ENCODE measurements at regions not wholly inside any gene's neighbourhood (a gene's known extent, or its start where the extent isn't known, plus 50 kb on each side); places are given as distances from the start of the nearest gene placed in this dataset.

DNA sequence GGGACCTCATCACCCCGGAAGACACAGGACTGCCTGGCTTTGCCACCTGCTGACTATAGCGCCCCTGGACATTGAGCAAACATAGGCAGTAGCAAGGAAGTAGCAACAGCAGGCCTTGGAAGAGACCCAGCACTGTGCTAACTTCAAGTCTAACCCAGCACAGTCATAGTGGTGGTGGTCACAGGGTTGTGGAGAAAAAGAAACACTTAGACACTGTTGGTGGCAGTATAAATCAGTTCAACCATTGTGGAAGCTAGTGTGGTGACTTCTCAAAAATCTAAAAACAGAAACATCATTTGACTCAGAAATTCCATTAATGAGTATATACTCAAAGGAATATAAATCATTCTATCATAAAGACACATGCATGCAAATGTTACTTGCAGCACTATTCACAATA, 874.0 kb upstream of the EPHA5 start:
- no peak for TF ChIP-seq CTCF (IDR thresholded peaks at IDR 0.05; ENCODE audit: insufficient read depth, low read length)
- H3K4me3 ChIP-seq (ENCODE audit: low read depth, low read length): no peak overlapping the region
- DNase-seq (ENCODE audit: low read depth): no peak

GRCh38 chr4:66539745-66540144, 869.5 kb upstream of the EPHA5 start:
- TF ChIP-seq CTCF (IDR thresholded peaks at IDR 0.05; ENCODE audit: insufficient read depth, low read length): no peak
- DNase-seq (ENCODE audit: low read depth): peak; percentile 41
- no peak overlapping the region for H3K4me3 ChIP-seq (ENCODE audit: low read depth, low read length)

- no peak overlapping the region for H3K4me3 ChIP-seq (ENCODE audit: low read depth, low read length)
- no peak for DNase-seq (ENCODE audit: low read depth)
- TF ChIP-seq CTCF (IDR thresholded peaks at IDR 0.05; ENCODE audit: insufficient read depth, low read length): no peak
These were observed 854.5 kb upstream of the EPHA5 start for GRCh38 chr4:66524781-66525180.

GRCh38 chr4:66522244-66522643, 852.0 kb upstream of the EPHA5 start:
- DNase-seq (ENCODE audit: low read depth): no peak
- TF ChIP-seq CTCF (IDR thresholded peaks at IDR 0.05; ENCODE audit: insufficient read depth, low read length): no peak
- H3K4me3 ChIP-seq (ENCODE audit: low read depth, low read length): no peak overlapping the region

DNA sequence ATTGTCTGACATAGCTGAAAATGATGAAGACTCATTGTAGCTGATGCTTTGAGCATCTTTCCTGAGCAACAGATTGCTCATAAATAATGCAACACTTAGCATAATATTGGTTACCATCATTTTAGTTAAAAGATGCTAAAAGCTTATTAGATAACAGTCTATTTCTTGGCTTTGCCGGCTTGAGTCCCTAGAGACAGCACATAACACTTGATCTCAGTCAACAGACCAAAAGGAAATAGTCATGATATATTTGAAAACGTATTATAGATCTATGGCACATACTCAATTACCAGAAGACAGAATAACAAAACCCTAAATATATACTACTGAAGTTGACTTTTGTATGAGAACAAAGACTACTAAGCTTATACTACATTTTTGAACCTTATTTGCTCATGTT, 846.7 kb upstream of the EPHA5 start:
- DNase-seq (ENCODE audit: low read depth): no peak
- H3K4me3 ChIP-seq (ENCODE audit: low read depth, low read length): no peak overlapping the region
- TF ChIP-seq CTCF (IDR thresholded peaks at IDR 0.05; ENCODE audit: insufficient read depth, low read length): no peak

DNA sequence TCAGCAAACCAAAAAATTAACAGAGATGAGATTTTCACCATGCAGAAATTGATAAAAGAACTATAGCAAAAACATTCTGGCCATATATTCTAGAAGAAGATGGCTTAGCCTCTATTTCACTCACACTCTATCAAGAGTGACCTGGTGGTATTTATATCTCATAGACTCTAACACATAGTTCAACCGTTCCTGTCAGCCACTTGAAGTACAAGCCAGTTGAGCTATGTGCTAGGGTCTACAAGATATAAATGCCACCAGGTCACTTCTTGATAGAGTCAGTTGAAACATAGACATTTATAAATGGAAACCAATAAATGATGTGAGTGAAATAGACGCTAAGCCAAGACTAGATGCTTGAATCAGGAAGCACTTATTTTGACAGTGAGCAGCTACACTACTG, 836.7 kb upstream of the EPHA5 start:
- no peak for DNase-seq (ENCODE audit: low read depth)
- H3K4me3 ChIP-seq (ENCODE audit: low read depth, low read length): no peak overlapping the region
- TF ChIP-seq CTCF (IDR thresholded peaks at IDR 0.05; ENCODE audit: insufficient read depth, low read length): no peak

- peak; percentile 14 for DNase-seq (ENCODE audit: low read depth)
- no peak for TF ChIP-seq CTCF (IDR thresholded peaks at IDR 0.05; ENCODE audit: insufficient read depth, low read length)
These were observed 831.7 kb upstream of the EPHA5 start for GRCh38 chr4:66501997-66502396.

More at GRCh38 chr4:66501997-66502396, 831.7 kb upstream of the EPHA5 start:
- no peak overlapping the region for H3K4me3 ChIP-seq (ENCODE audit: low read depth, low read length)

Measured in fibroblast of the aortic adventitia (primary cell).